ENCODE measurements at regions not wholly inside any gene's neighbourhood (a gene's known extent, or its start where the extent isn't known, plus 50 kb on each side); places are given as distances from the start of the nearest gene placed in this dataset.

DNA sequence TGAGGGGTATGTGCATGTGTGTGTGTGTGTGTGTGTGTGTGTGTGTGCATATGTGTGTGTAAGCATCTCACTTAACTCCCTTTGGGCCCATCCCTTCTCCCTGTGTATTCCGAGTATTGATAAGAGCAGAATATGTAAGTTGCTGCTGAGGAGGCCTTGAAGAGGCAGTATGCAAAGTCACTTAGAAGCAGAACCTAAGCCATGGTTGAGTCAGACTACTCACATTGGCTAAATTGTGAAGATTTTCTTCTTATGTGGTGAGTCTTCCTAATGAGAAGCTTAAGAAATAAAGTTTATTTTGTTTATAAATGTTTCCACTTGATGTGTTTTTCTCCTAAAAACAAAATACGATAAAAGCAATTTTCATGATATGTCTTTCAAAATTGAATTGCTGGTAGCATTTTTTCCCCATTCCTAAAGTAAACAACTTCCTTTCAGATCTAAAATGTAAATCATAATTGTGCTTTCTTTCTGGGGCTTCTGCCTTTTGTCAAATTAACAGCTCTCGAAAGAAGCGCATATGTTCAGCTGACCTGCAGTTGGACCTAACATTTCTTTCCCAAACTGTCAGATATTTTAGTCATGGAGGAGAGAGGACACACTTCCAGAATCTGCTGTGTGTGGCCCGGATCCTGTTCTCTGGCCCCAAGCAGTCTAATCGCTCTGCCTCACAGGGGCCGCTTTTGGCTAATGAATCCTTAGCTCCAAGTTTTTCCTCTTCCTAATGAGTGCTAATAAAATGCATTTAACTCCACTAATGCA lies 284.0 kb downstream of the DUSP10 start:
- Histone ChIP-seq H3K4me3 (no peak overlapping the region), H3K27me3 (replicated peaks in 1 of 2; ENCODE audit: control insufficient read depth in 2 of 2, insufficient read depth in 2 of 2, low read length in 1 of 2) (no peaks in the 10 kb centered on the region), H3K27ac (ENCODE audit: control insufficient read depth, insufficient read depth) (no peak overlapping the region), H3K9ac (ENCODE audit: control insufficient read depth, insufficient read depth, low read length) (no peak overlapping the region), H3K4me1 (ENCODE audit: control insufficient read depth, insufficient read depth, low read length) (no peaks in the 10 kb centered on the region), H3K79me2 (ENCODE audit: control insufficient read depth, insufficient read depth, low read length) (no peaks in the 10 kb centered on the region), H3K4me2 (ENCODE audit: control insufficient read depth, insufficient read depth) (no peak overlapping the region), H3K9me3 (replicated peaks; ENCODE audit: control insufficient read depth, insufficient read depth, low read length) (no peaks in the 10 kb centered on the region), H4K20me1 (ENCODE audit: control insufficient read depth, insufficient read depth) (no peaks in the 10 kb centered on the region), H3K36me3 (ENCODE audit: control insufficient read depth in 2 of 2, insufficient read depth in 2 of 2, low read length in 1 of 2) (no peaks in the 10 kb centered on the region), H2AFZ (ENCODE audit: control insufficient read depth, low read depth, low read length) (no peak overlapping the region)
- ChIA-PET POLR2A (no interaction called here), SMC1A (ENCODE audit: uncharacterized antibody, unreplicated experiment) (interaction anchor here (0.7 kb wide), 1 partner anchor 19 kb away, joined by 3 read pairs; no protein-coding TSS in a partner anchor), RAD21 (ENCODE audit: unreplicated experiment) (no interaction called here), CTCF (interaction anchor here (0.7 kb wide), 1 partner anchor 648 kb away, joined by 3 read pairs; no protein-coding TSS in a partner anchor)
- no peak for ATAC-seq
- intact Hi-C loops (cut with micrococcal nuclease; ENCODE audit: unreplicated experiment) (no loop called here), in situ Hi-C loops (cut with MboI) (no loop called here)
- no peak for DNase-seq (ENCODE audit: low read depth, low spot score)
- TF ChIP-seq ETV6 (conservative IDR thresholded peaks at IDR 0.05 in 1 of 2, IDR thresholded peaks at IDR 0.05 in 1 of 2; ENCODE audit: borderline replicate concordance in 1 of 2, low read depth in 1 of 2) (no peak), RBBP5 (conservative IDR thresholded peaks at IDR 0.05) (no peak), SMARCA5 (IDR thresholded peaks at IDR 0.05) (no peak), CREB1 (IDR thresholded peaks at IDR 0.05; ENCODE audit: low read depth) (no peak), TAF1 (IDR thresholded peaks at IDR 0.05; ENCODE audit: borderline replicate concordance, low read depth, low read length) (no peak), HCFC1 (IDR thresholded peaks at IDR 0.05; ENCODE audit: low read length) (no peak)
- TF ChIP-seq, protein P1, sequence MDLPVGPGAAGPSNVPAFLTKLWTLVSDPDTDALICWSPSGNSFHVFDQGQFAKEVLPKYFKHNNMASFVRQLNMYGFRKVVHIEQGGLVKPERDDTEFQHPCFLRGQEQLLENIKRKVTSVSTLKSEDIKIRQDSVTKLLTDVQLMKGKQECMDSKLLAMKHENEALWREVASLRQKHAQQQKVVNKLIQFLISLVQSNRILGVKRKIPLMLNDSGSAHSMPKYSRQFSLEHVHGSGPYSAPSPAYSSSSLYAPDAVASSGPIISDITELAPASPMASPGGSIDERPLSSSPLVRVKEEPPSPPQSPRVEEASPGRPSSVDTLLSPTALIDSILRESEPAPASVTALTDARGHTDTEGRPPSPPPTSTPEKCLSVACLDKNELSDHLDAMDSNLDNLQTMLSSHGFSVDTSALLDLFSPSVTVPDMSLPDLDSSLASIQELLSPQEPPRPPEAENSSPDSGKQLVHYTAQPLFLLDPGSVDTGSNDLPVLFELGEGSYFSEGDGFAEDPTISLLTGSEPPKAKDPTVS (IDR thresholded peaks at IDR 0.05; ENCODE audit: low read depth, low read length) = no peak
- WGBS (ENCODE audit: insufficient coverage, insufficient replicate concordance, low lambda C conversion rate, missing lambda C conversion rate) = 72% methylated on average over 7 of the region's 7 CpGs
- BruUV-seq (replicated peaks) = no TSS peak
- no peak for FAIRE-seq
